ENCODE measurements at regions not wholly inside any gene's neighbourhood (a gene's known extent, or its start where the extent isn't known, plus 50 kb on each side); places are given as distances from the start of the nearest gene placed in this dataset.

GRCh38 chr13:44092078-44092970 lies 212.6 kb downstream of the LACC1 start (continued):
- TF ChIP-seq CTCF (IDR thresholded peaks at IDR 0.05; ENCODE audit: control extremely low read depth in 1 of 3, insufficient read depth in 1 of 3, low read depth in 1 of 3, low read length in 3 of 3), result no peak
- no peak for TF ChIP-seq SIRT6 (IDR thresholded peaks at IDR 0.05; ENCODE audit: low read length)
- no peak for TF ChIP-seq KDM1A (IDR thresholded peaks at IDR 0.05; ENCODE audit: borderline replicate concordance, low read length)
- TF ChIP-seq GTF2F1 (IDR thresholded peaks at IDR 0.05; ENCODE audit: borderline replicate concordance, low read depth, low read length), result no peak
- TF ChIP-seq, protein P1, sequence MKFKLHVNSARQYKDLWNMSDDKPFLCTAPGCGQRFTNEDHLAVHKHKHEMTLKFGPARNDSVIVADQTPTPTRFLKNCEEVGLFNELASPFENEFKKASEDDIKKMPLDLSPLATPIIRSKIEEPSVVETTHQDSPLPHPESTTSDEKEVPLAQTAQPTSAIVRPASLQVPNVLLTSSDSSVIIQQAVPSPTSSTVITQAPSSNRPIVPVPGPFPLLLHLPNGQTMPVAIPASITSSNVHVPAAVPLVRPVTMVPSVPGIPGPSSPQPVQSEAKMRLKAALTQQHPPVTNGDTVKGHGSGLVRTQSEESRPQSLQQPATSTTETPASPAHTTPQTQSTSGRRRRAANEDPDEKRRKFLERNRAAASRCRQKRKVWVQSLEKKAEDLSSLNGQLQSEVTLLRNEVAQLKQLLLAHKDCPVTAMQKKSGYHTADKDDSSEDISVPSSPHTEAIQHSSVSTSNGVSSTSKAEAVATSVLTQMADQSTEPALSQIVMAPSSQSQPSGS (IDR thresholded peaks at IDR 0.05; ENCODE audit: low read length), result no peak
- no peak for TF ChIP-seq TBP (IDR thresholded peaks at IDR 0.05; ENCODE audit: low read depth, low read length)
- TF ChIP-seq E2F6 (IDR thresholded peaks at IDR 0.05), result no peak
